Ishikawa (cell line): ENCODE measurements at regions not wholly inside any gene's neighbourhood (a gene's known extent, or its start where the extent isn't known, plus 50 kb on each side); places are given as distances from the start of the nearest gene placed in this dataset.

Experiments
- EP300 ChIP-seq: IDR thresholded peaks from 2 replicates; pipeline ENCODE4 v1.6.1; 2012; ENCODE audit warnings: borderline replicate concordance
- NFIC ChIP-seq: IDR thresholded peaks from 2 replicates; pipeline ENCODE4 v1.6.1; 2012
- REST ChIP-seq: IDR thresholded peaks from 2 replicates; pipeline ENCODE4 v1.6.1; 2012; ENCODE audit warnings: low read depth, mild to moderate bottlenecking

DNA sequence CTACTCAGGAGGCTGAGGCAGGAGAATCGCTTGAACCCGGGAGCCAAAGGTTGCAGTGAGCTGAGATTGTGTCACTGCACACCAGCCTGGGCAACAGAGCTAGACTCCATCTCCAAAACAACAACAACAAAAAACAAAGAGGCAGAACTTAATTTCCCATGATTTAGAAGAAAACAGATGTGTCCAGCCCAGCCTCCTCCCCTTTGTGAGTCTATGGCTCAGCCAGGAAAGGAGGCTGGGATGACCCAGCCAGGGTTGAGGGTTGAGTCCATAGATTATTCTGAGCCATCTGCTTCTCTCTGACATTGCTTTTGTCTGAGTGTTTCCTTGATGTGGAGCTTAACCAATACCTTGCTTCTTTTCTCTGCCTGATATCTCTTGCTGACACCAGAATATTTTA lies 994.1 kb downstream of the TYW1 start:
- no peak for TF ChIP-seq EP300
- TF ChIP-seq REST, result no peak
- no peak for TF ChIP-seq NFIC
